ENCODE measurements at regions not wholly inside any gene's neighbourhood (a gene's known extent, or its start where the extent isn't known, plus 50 kb on each side); places are given as distances from the start of the nearest gene placed in this dataset.
A peak's percentile ranks its signal among the peaks of the same experiment; 100 is the strongest.

GRCh38 chr7:92913849-92914248, 77.5 kb upstream of the CDK6 start:
- Histone ChIP-seq H3K56ac (ENCODE audit: low read length) (no peak overlapping the region), H3K18ac (ENCODE audit: low read length) (no peak overlapping the region), H3K79me1 (ENCODE audit: low read length) (no peaks in the 10 kb centered on the region), H3K4me3 (ENCODE audit: low read length) (no peak overlapping the region), H2BK120ac (ENCODE audit: low read depth, low read length) (no peak overlapping the region), H2BK15ac (replicated peaks; ENCODE audit: low read depth) (no peak overlapping the region), H2BK5ac (ENCODE audit: low read length) (no peak overlapping the region), H3K27ac (ENCODE audit: low read depth, low read length) (no peak overlapping the region), H3K4me1 (ENCODE audit: control insufficient read depth, low read depth, low read length) (peaks cover 7% of the 10 kb centered on the region), H3K4ac (ENCODE audit: low read depth, low read length) (no peak overlapping the region), H3K9ac (ENCODE audit: low read length) (no peak overlapping the region), H4K8ac (ENCODE audit: low read depth, low read length) (no peak overlapping the region), H3K36me3 (ENCODE audit: control insufficient read depth, insufficient read depth, low read length) (no peaks in the 10 kb centered on the region), H4K5ac (ENCODE audit: low read length) (no peak overlapping the region), H2AK5ac (ENCODE audit: low read length) (no peak overlapping the region), H3K23ac (ENCODE audit: low read length) (no peak overlapping the region), H3K79me2 (ENCODE audit: control insufficient read depth, insufficient read depth, low read length) (no peaks in the 10 kb centered on the region), H3K4me2 (ENCODE audit: low read length) (no peak overlapping the region), H3K27me3 (ENCODE audit: insufficient read depth, low read length, poor library complexity) (no peaks in the 10 kb centered on the region)
- WGBS (ENCODE audit: extremely low coverage, insufficient coverage, low lambda C conversion rate), result no CpG with 5 or more reads among the region's 3 CpGs
- no peak for DNase-seq

- H3K4me1 ChIP-seq (ENCODE audit: control insufficient read depth, low read depth, low read length), result no peaks in the 10 kb centered on the region
- no peak overlapping the region for H3K27ac ChIP-seq (ENCODE audit: low read depth, low read length)
- no peak overlapping the region for H3K4me3 ChIP-seq (ENCODE audit: low read length)
- no peaks in the 10 kb centered on the region for H3K27me3 ChIP-seq (ENCODE audit: insufficient read depth, low read length, poor library complexity)
- H2BK5ac ChIP-seq (ENCODE audit: low read length), result no peak overlapping the region
- no peak overlapping the region for H3K18ac ChIP-seq (ENCODE audit: low read length)
- H3K79me2 ChIP-seq (ENCODE audit: control insufficient read depth, insufficient read depth, low read length), result no peaks in the 10 kb centered on the region
- no peak overlapping the region for H2AK5ac ChIP-seq (ENCODE audit: low read length)
- no peak overlapping the region for H3K23ac ChIP-seq (ENCODE audit: low read length)
- no CpG with 5 or more reads among the region's 3 CpGs for WGBS (ENCODE audit: extremely low coverage, insufficient coverage, low lambda C conversion rate)
- no peak overlapping the region for H4K5ac ChIP-seq (ENCODE audit: low read length)
- no peak overlapping the region for H3K56ac ChIP-seq (ENCODE audit: low read length)
- H3K4ac ChIP-seq (ENCODE audit: low read depth, low read length), result no peak overlapping the region
- no peak overlapping the region for H3K9ac ChIP-seq (ENCODE audit: low read length)
- no peaks in the 10 kb centered on the region for H3K79me1 ChIP-seq (ENCODE audit: low read length)
- no peak overlapping the region for H2BK120ac ChIP-seq (ENCODE audit: low read depth, low read length)
- no peak overlapping the region for H3K4me2 ChIP-seq (ENCODE audit: low read length)
- DNase-seq, result no peak
- no peak overlapping the region for H4K8ac ChIP-seq (ENCODE audit: low read depth, low read length)
- no peak overlapping the region for H2BK15ac ChIP-seq (replicated peaks; ENCODE audit: low read depth)
- no peaks in the 10 kb centered on the region for H3K36me3 ChIP-seq (ENCODE audit: control insufficient read depth, insufficient read depth, low read length)
Measured at GRCh38 chr7:92910976-92911375, 74.6 kb upstream of the CDK6 start.

GRCh38 chr7:92909686-92910475, 73.5 kb upstream of the CDK6 start:
- Histone ChIP-seq H3K56ac (ENCODE audit: low read length) (no peak overlapping the region), H3K36me3 (ENCODE audit: control insufficient read depth, insufficient read depth, low read length) (no peaks in the 10 kb centered on the region), H4K5ac (ENCODE audit: low read length) (no peak overlapping the region), H2AK5ac (ENCODE audit: low read length) (no peak overlapping the region), H3K4me2 (ENCODE audit: low read length) (no peak overlapping the region), H3K9ac (ENCODE audit: low read length) (no peak overlapping the region), H3K4me1 (ENCODE audit: control insufficient read depth, low read depth, low read length) (peaks cover under 1% of the 10 kb centered on the region), H3K79me2 (ENCODE audit: control insufficient read depth, insufficient read depth, low read length) (no peaks in the 10 kb centered on the region), H3K27me3 (ENCODE audit: insufficient read depth, low read length, poor library complexity) (no peaks in the 10 kb centered on the region), H3K23ac (ENCODE audit: low read length) (no peak overlapping the region), H2BK15ac (replicated peaks; ENCODE audit: low read depth) (no peak overlapping the region), H3K79me1 (ENCODE audit: low read length) (no peaks in the 10 kb centered on the region), H3K4me3 (ENCODE audit: low read length) (no peak overlapping the region), H4K8ac (ENCODE audit: low read depth, low read length) (no peak overlapping the region), H3K18ac (ENCODE audit: low read length) (no peak overlapping the region), H2BK5ac (ENCODE audit: low read length) (no peak overlapping the region), H3K4ac (ENCODE audit: low read depth, low read length) (no peak overlapping the region), H2BK120ac (ENCODE audit: low read depth, low read length) (no peak overlapping the region), H3K27ac (ENCODE audit: low read depth, low read length) (no peak overlapping the region)
- WGBS (ENCODE audit: extremely low coverage, insufficient coverage, low lambda C conversion rate), result no CpG with 5 or more reads among the region's 2 CpGs
- no peak for DNase-seq

- peak; percentile 97 for DNase-seq
- peak overlapping the region; percentile 12 for H3K27ac ChIP-seq (ENCODE audit: low read depth, low read length)
Measured at GRCh38 chr7:92904244-92905131, 68.1 kb upstream of the CDK6 start.

GRCh38 chr7:92898798-92899197, 62.4 kb upstream of the CDK6 start:
- H3K4me2 ChIP-seq (ENCODE audit: low read length), result no peak overlapping the region
- no peak overlapping the region for H3K4ac ChIP-seq (ENCODE audit: low read depth, low read length)
- DNase-seq, result no peak
- H3K79me2 ChIP-seq (ENCODE audit: control insufficient read depth, insufficient read depth, low read length), result no peaks in the 10 kb centered on the region
- no peak overlapping the region for H2AK5ac ChIP-seq (ENCODE audit: low read length)
- no peaks in the 10 kb centered on the region for H3K27me3 ChIP-seq (ENCODE audit: insufficient read depth, low read length, poor library complexity)
- no peak overlapping the region for H2BK15ac ChIP-seq (replicated peaks; ENCODE audit: low read depth)
- no peak overlapping the region for H3K27ac ChIP-seq (ENCODE audit: low read depth, low read length)
- no peak overlapping the region for H3K18ac ChIP-seq (ENCODE audit: low read length)
- no peak overlapping the region for H2BK120ac ChIP-seq (ENCODE audit: low read depth, low read length)
- no peak overlapping the region for H3K4me3 ChIP-seq (ENCODE audit: low read length)
- H3K79me1 ChIP-seq (ENCODE audit: low read length), result no peaks in the 10 kb centered on the region
- H3K36me3 ChIP-seq (ENCODE audit: control insufficient read depth, insufficient read depth, low read length), result no peaks in the 10 kb centered on the region
- no peaks in the 10 kb centered on the region for H3K4me1 ChIP-seq (ENCODE audit: control insufficient read depth, low read depth, low read length)
- no CpG with 5 or more reads among the region's 5 CpGs for WGBS (ENCODE audit: extremely low coverage, insufficient coverage, low lambda C conversion rate)
- H4K8ac ChIP-seq (ENCODE audit: low read depth, low read length), result no peak overlapping the region
- H3K56ac ChIP-seq (ENCODE audit: low read length), result no peak overlapping the region
- H4K5ac ChIP-seq (ENCODE audit: low read length), result no peak overlapping the region
- no peak overlapping the region for H3K9ac ChIP-seq (ENCODE audit: low read length)
- H3K23ac ChIP-seq (ENCODE audit: low read length), result no peak overlapping the region
- H2BK5ac ChIP-seq (ENCODE audit: low read length), result no peak overlapping the region

More at GRCh38 chr7:92904244-92905131, 68.1 kb upstream of the CDK6 start:
- no peak overlapping the region for H3K4me2 ChIP-seq (ENCODE audit: low read length)
- H2BK15ac ChIP-seq (replicated peaks; ENCODE audit: low read depth), result peak overlapping the region; percentile 79
- no peak overlapping the region for H4K5ac ChIP-seq (ENCODE audit: low read length)
- peak overlapping the region; percentile 78 for H3K18ac ChIP-seq (ENCODE audit: low read length)
- no peaks in the 10 kb centered on the region for H3K36me3 ChIP-seq (ENCODE audit: control insufficient read depth, insufficient read depth, low read length)
- H4K8ac ChIP-seq (ENCODE audit: low read depth, low read length), result peak overlapping the region; percentile 65
- peak overlapping the region; percentile 7 for H3K4ac ChIP-seq (ENCODE audit: low read depth, low read length)
- H3K27me3 ChIP-seq (ENCODE audit: insufficient read depth, low read length, poor library complexity), result no peaks in the 10 kb centered on the region
- no peak overlapping the region for H3K23ac ChIP-seq (ENCODE audit: low read length)
- no peak overlapping the region for H2BK120ac ChIP-seq (ENCODE audit: low read depth, low read length)
- no peaks in the 10 kb centered on the region for H3K79me2 ChIP-seq (ENCODE audit: control insufficient read depth, insufficient read depth, low read length)
- peak overlapping the region; percentile 22 for H2AK5ac ChIP-seq (ENCODE audit: low read length)
- H3K79me1 ChIP-seq (ENCODE audit: low read length), result no peaks in the 10 kb centered on the region
- H2BK5ac ChIP-seq (ENCODE audit: low read length), result peak overlapping the region; percentile 56
- peaks cover 3% of the 10 kb centered on the region for H3K4me1 ChIP-seq (ENCODE audit: control insufficient read depth, low read depth, low read length)
- H3K56ac ChIP-seq (ENCODE audit: low read length), result peak overlapping the region; percentile 66
- no CpG with 5 or more reads among the region's 7 CpGs for WGBS (ENCODE audit: extremely low coverage, insufficient coverage, low lambda C conversion rate)
- H3K9ac ChIP-seq (ENCODE audit: low read length), result no peak overlapping the region
- no peak overlapping the region for H3K4me3 ChIP-seq (ENCODE audit: low read length)

Measured in mesendoderm (in vitro differentiated cells).